ENCODE measurements at regions not wholly inside any gene's neighbourhood (a gene's known extent, or its start where the extent isn't known, plus 50 kb on each side); places are given as distances from the start of the nearest gene placed in this dataset.

- TF ChIP-seq CTCF (IDR thresholded peaks at IDR 0.05) (no peak), POLR2A (IDR thresholded peaks at IDR 0.05) (no peak)
These were observed 903.4 kb downstream of the TECRL start for GRCh38 chr4:63505714-63506460.
